Karpas-422 (cell line): ENCODE measurements at regions not wholly inside any gene's neighbourhood (a gene's known extent, or its start where the extent isn't known, plus 50 kb on each side); places are given as distances from the start of the nearest gene placed in this dataset.
"Not testable (repeated sequence)": the region's sequence is repeated elsewhere in the genome, so short reads cannot be mapped to it uniquely, and the experiment has no call there.

Experiments used
- DNase-seq: peaks from one replicate; pipeline ENCODE4 v3.0.0-alpha.2; 2015
- H2AFZ ChIP-seq: fragments of 200-600 bp; sonication (generic); 2 replicates; pipeline ENCODE4 v1.6.1; 2014; ENCODE audit warnings: antibody characterized with exemption, low read length, mixed read lengths
- H3K27ac ChIP-seq: fragments of 200-600 bp; sonication (generic); 2 replicates; pipeline ENCODE4 v1.5.1; 2014; ENCODE audit warnings: mild to moderate bottlenecking, low read length, moderate library complexity
- H3K27me3 ChIP-seq: fragments of 200-600 bp; sonication (generic); 2 replicates; pipeline ENCODE4 v1.6.1; 2014; ENCODE audit warnings: low read length, mixed read lengths
- H3K36me3 ChIP-seq: fragments of 200-600 bp; sonication (generic); 2 replicates; pipeline ENCODE4 v1.6.1; 2014; ENCODE audit warnings: low read length, mixed read lengths; ENCODE audit not compliant: insufficient read depth
- H3K4me1 ChIP-seq: fragments of 200-600 bp; sonication (generic); 2 replicates; pipeline ENCODE4 v1.6.1; 2014; ENCODE audit warnings: mild to moderate bottlenecking, low read length, mixed read lengths
- H3K4me2 ChIP-seq: fragments of 200-600 bp; sonication (generic); 2 replicates; pipeline ENCODE4 v1.6.1; 2014; ENCODE audit warnings: low read length, low read depth, mild to moderate bottlenecking; ENCODE audit not compliant: poor library complexity, severe bottlenecking
- H3K4me3 ChIP-seq: fragments of 200-600 bp; sonication (generic); 2 replicates; pipeline ENCODE4 v1.5.1; 2014; ENCODE audit warnings: mild to moderate bottlenecking, antibody characterized with exemption, low read length, mixed read lengths
- H3K79me2 ChIP-seq: fragments of 200-600 bp; sonication (generic); 2 replicates; pipeline ENCODE4 v1.6.1; 2014; ENCODE audit warnings: mild to moderate bottlenecking, low read length, mixed read lengths
- H3K9ac ChIP-seq: fragments of 200-600 bp; sonication (generic); 2 replicates; pipeline ENCODE4 v1.6.0; 2014; ENCODE audit warnings: low read length
- H3K9me2 ChIP-seq: fragments of 200-600 bp; sonication (generic), shearing (Covaris generic); replicated peaks from 2 replicates; pipeline ENCODE4 v1.6.0; 2014; ENCODE audit warnings: mild to moderate bottlenecking, low read length, moderate library complexity; ENCODE audit not compliant: insufficient read depth
- H3K9me3 ChIP-seq: fragments of 300-700, 200-600 bp; sonication (generic); 2 replicates; pipeline ENCODE4 v1.6.1; 2014; ENCODE audit warnings: low read length, mixed read lengths
- H4K20me1 ChIP-seq: fragments of 200-600 bp; sonication (generic); 2 replicates; pipeline ENCODE4 v1.6.1; 2014; ENCODE audit warnings: mild to moderate bottlenecking, antibody characterized with exemption, low read length, low read depth; ENCODE audit not compliant: insufficient read depth

GRCh38 chr14:105896961-105897724, 370.8 kb downstream of the TMEM121 start:
- not testable (repeated sequence) for H2AFZ ChIP-seq, H4K20me1 ChIP-seq, H3K9me3 ChIP-seq, H3K9ac ChIP-seq, DNase-seq, H3K4me3 ChIP-seq, H3K4me2 ChIP-seq, H3K9me2 ChIP-seq, H3K4me1 ChIP-seq, H3K27me3 ChIP-seq, H3K27ac ChIP-seq, H3K79me2 ChIP-seq, H3K36me3 ChIP-seq

- no peaks in the 10 kb centered on the region for H3K27me3 ChIP-seq
- H3K36me3 ChIP-seq, result no peaks in the 10 kb centered on the region
- H3K79me2 ChIP-seq, result no peaks in the 10 kb centered on the region
- H3K4me1 ChIP-seq, result no peaks in the 10 kb centered on the region
- H3K9ac ChIP-seq, result no peak overlapping the region
- DNase-seq, result no peak
- no peak overlapping the region for H2AFZ ChIP-seq
- no peaks in the 10 kb centered on the region for H4K20me1 ChIP-seq
- no peak overlapping the region for H3K4me3 ChIP-seq
- H3K27ac ChIP-seq, result no peak overlapping the region
- H3K9me2 ChIP-seq, result no peaks in the 10 kb centered on the region
- H3K9me3 ChIP-seq, result no peaks in the 10 kb centered on the region
- no peak overlapping the region for H3K4me2 ChIP-seq
Observed at GRCh38 chr14:105897725-105898113, 371.3 kb downstream of the TMEM121 start.

- Histone ChIP-seq H3K4me2 (no peak overlapping the region), H3K27ac (no peak overlapping the region), H3K9me2 (no peaks in the 10 kb centered on the region), H3K36me3 (no peaks in the 10 kb centered on the region), H3K79me2 (no peaks in the 10 kb centered on the region), H3K27me3 (no peaks in the 10 kb centered on the region), H3K9ac (no peak overlapping the region), H2AFZ (no peak overlapping the region), H3K4me3 (no peak overlapping the region), H4K20me1 (no peaks in the 10 kb centered on the region), H3K4me1 (no peaks in the 10 kb centered on the region), H3K9me3 (no peaks in the 10 kb centered on the region)
- DNase-seq, result no peak
Observed at GRCh38 chr14:105898482-105899010, 372.2 kb downstream of the TMEM121 start.

- Histone ChIP-seq H4K20me1 (no peaks in the 10 kb centered on the region), H3K36me3 (no peaks in the 10 kb centered on the region), H3K27ac (no peak overlapping the region), H3K9ac (no peak overlapping the region), H3K27me3 (no peaks in the 10 kb centered on the region), H3K4me2 (no peak overlapping the region), H3K4me1 (no peaks in the 10 kb centered on the region), H3K9me2 (no peaks in the 10 kb centered on the region), H3K79me2 (no peaks in the 10 kb centered on the region), H3K4me3 (no peak overlapping the region), H2AFZ (no peak overlapping the region), H3K9me3 (no peaks in the 10 kb centered on the region)
- no peak for DNase-seq
Observed at GRCh38 chr14:105899071-105899641, 372.8 kb downstream of the TMEM121 start.

GRCh38 chr14:105899657-105900397, 373.4 kb downstream of the TMEM121 start:
- no peaks in the 10 kb centered on the region for H3K9me2 ChIP-seq
- H3K9ac ChIP-seq, result no peak overlapping the region
- H3K79me2 ChIP-seq, result no peaks in the 10 kb centered on the region
- H3K4me3 ChIP-seq, result no peak overlapping the region
- no peak overlapping the region for H3K4me2 ChIP-seq
- H2AFZ ChIP-seq, result no peak overlapping the region
- DNase-seq, result no peak
- no peaks in the 10 kb centered on the region for H4K20me1 ChIP-seq
- H3K36me3 ChIP-seq, result no peaks in the 10 kb centered on the region
- H3K27ac ChIP-seq, result no peak overlapping the region
- no peaks in the 10 kb centered on the region for H3K4me1 ChIP-seq
- no peaks in the 10 kb centered on the region for H3K27me3 ChIP-seq
- no peaks in the 10 kb centered on the region for H3K9me3 ChIP-seq

GRCh38 chr14:105900398-105901160, 374.2 kb downstream of the TMEM121 start:
- H3K9me2 ChIP-seq, result no peaks in the 10 kb centered on the region
- no peaks in the 10 kb centered on the region for H3K9me3 ChIP-seq
- H3K4me2 ChIP-seq, result no peak overlapping the region
- no peak overlapping the region for H3K27ac ChIP-seq
- no peaks in the 10 kb centered on the region for H4K20me1 ChIP-seq
- no peak overlapping the region for H3K9ac ChIP-seq
- H3K36me3 ChIP-seq, result no peaks in the 10 kb centered on the region
- no peaks in the 10 kb centered on the region for H3K4me1 ChIP-seq
- no peak overlapping the region for H3K4me3 ChIP-seq
- DNase-seq, result no peak
- no peaks in the 10 kb centered on the region for H3K27me3 ChIP-seq
- no peaks in the 10 kb centered on the region for H3K79me2 ChIP-seq
- no peak overlapping the region for H2AFZ ChIP-seq

DNA sequence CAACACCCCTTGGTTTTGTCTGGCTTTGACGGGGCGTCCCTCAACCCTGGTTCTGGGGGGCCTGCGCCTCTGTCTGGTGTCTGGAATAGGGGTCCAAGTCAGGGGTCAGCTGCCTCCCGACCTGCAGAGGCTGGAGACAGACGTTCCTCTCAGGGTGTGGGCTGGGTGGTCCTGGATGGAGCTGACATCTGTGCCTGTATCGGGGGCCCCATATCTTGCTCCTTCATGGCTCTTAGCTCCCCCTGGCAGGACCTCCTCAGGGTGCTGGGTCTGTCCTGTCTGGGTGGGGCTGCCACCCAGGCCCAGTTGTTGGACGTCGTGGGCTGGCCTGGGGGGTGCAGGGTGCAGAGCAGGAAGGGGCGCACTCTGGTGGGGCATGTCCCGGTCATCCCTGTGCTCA, 374.8 kb downstream of the TMEM121 start:
- Histone ChIP-seq H2AFZ (no peak overlapping the region), H3K9me3 (no peaks in the 10 kb centered on the region), H3K4me3 (no peak overlapping the region), H3K4me2 (no peak overlapping the region), H3K9me2 (no peaks in the 10 kb centered on the region), H3K27ac (no peak overlapping the region), H4K20me1 (no peaks in the 10 kb centered on the region), H3K36me3 (no peaks in the 10 kb centered on the region), H3K4me1 (no peaks in the 10 kb centered on the region), H3K27me3 (no peaks in the 10 kb centered on the region), H3K79me2 (no peaks in the 10 kb centered on the region), H3K9ac (no peak overlapping the region)
- no peak for DNase-seq
